Keratinocyte (primary cell): ENCODE measurements at regions not wholly inside any gene's neighbourhood (a gene's known extent, or its start where the extent isn't known, plus 50 kb on each side); places are given as distances from the start of the nearest gene placed in this dataset.

Experiments used
- DNase-seq: peaks from one replicate; pipeline ENCODE4 v3.0.0-alpha.2; 2011; ENCODE audit warnings: low read depth, missing footprints, low spot score
- FAIRE-seq: peaks from 2 replicates; lab custom pipeline; 2011; peaks lifted over from hg19 to GRCh38; lab: Jason Lieb, UNC
- H2AFZ ChIP-seq: 2 replicates; pipeline ENCODE4 v1.6.0; 2012; ENCODE audit warnings: low read length, control low read depth, inconsistent platforms; ENCODE audit not compliant: control insufficient read depth
- H3K27ac ChIP-seq: 2 replicates; pipeline ENCODE4 v1.5.1; 2011; ENCODE audit warnings: low read length; ENCODE audit not compliant: control insufficient read depth, insufficient read depth
- H3K27me3 ChIP-seq: 3 replicates; pipeline ENCODE4 v1.6.0; 2011; ENCODE audit warnings: low read length; ENCODE audit not compliant: control insufficient read depth, insufficient read depth; ENCODE audit errors: extremely low read depth
- H3K36me3 ChIP-seq, 2 experiments: 2 replicates in 1 of 2; 3 replicates in 1 of 2; pipeline ENCODE4 v1.5.1; 2011; ENCODE audit warnings: low read length in 2 of 2, mild to moderate bottlenecking in 1 of 2; ENCODE audit not compliant: control insufficient read depth in 2 of 2, insufficient read depth in 2 of 2; ENCODE audit errors: extremely low read depth in 1 of 2
- H3K4me1 ChIP-seq: 3 replicates; pipeline ENCODE4 v1.5.1; 2011; ENCODE audit warnings: low read length; ENCODE audit not compliant: control insufficient read depth, insufficient read depth; ENCODE audit errors: extremely low read depth
- H3K4me2 ChIP-seq: 3 replicates; pipeline ENCODE4 v1.6.0; 2011; ENCODE audit warnings: low read depth, low read length; ENCODE audit not compliant: control insufficient read depth, insufficient read depth; ENCODE audit errors: extremely low read depth
- H3K4me3 ChIP-seq, 3 experiments: fragments of 200-600 bp in 1 of 3; sonication (generic) in 1 of 3; 2 replicates in 2 of 3; 3 replicates in 1 of 3; pipeline ENCODE4 v1.5.1; 2011 to 2016; ENCODE audit warnings: low read length in 3 of 3, mild to moderate bottlenecking in 3 of 3, control low read depth in 2 of 3, inconsistent platforms in 1 of 3, low read depth in 1 of 3, mixed read lengths in 1 of 3, mixed run types in 1 of 3, moderate library complexity in 1 of 3; ENCODE audit not compliant: control insufficient read depth in 2 of 3, insufficient read depth in 2 of 3; ENCODE audit errors: extremely low read depth in 1 of 3
- H3K79me2 ChIP-seq: 2 replicates; pipeline ENCODE4 v1.6.0; 2012; ENCODE audit warnings: low read length; ENCODE audit not compliant: control insufficient read depth, insufficient read depth
- H3K9ac ChIP-seq: 3 replicates; pipeline ENCODE4 v1.6.0; 2011; ENCODE audit warnings: low read length; ENCODE audit not compliant: control insufficient read depth, insufficient read depth; ENCODE audit errors: extremely low read depth
- H3K9me1 ChIP-seq: 3 replicates; pipeline ENCODE4 v1.6.0; 2011; ENCODE audit warnings: low read length; ENCODE audit not compliant: control insufficient read depth, insufficient read depth; ENCODE audit errors: extremely low read depth
- H3K9me3 ChIP-seq: 2 replicates; pipeline ENCODE4 v1.5.1; 2012; ENCODE audit warnings: low read depth, low read length; ENCODE audit not compliant: control insufficient read depth
- H4K20me1 ChIP-seq: 3 replicates; pipeline ENCODE4 v1.6.0; 2011; ENCODE audit warnings: low read length; ENCODE audit not compliant: control insufficient read depth, insufficient read depth; ENCODE audit errors: extremely low read depth
- CTCF ChIP-seq, 3 experiments: IDR thresholded peaks in 1 of 3; conservative IDR thresholded peaks in 1 of 3; optimal IDR thresholded peaks in 1 of 3; 2 replicates in 2 of 3; 3 replicates in 1 of 3; pipeline versions ENCODE3 to v1.5.1; 2011; ENCODE audit warnings: low read length in 3 of 3, mild to moderate bottlenecking in 3 of 3, moderate library complexity in 2 of 3, control low read depth in 1 of 3, inconsistent platforms in 1 of 3; ENCODE audit not compliant: insufficient read depth in 2 of 3; ENCODE audit errors: extremely low read depth in 1 of 3
- EZH2 ChIP-seq: IDR thresholded peaks from one replicate; pipeline ENCODE4 v1.6.1; 2012; ENCODE audit warnings: inconsistent platforms, mild to moderate bottlenecking, low read length, moderate library complexity
- dilution Hi-C: fragments of 300-500 bp; cut with MboI; formaldehyde crosslinking; loops from one replicate; pipeline ENCODE4 v1.7.0; 2020; ENCODE audit warnings: low sequenced_read_pairs; ENCODE audit not compliant: extremely low pct_ligation_motif_present

- no peak overlapping the region for H3K9ac ChIP-seq
- H3K4me1 ChIP-seq, result no peaks in the 10 kb centered on the region
- no peaks in the 10 kb centered on the region for H3K36me3 ChIP-seq
- DNase-seq, result no peak
- no peak overlapping the region for H2AFZ ChIP-seq
- no peaks in the 10 kb centered on the region for H3K27me3 ChIP-seq
- no peak overlapping the region for H3K27ac ChIP-seq
- no peak overlapping the region for H3K4me2 ChIP-seq
- no peaks in the 10 kb centered on the region for H4K20me1 ChIP-seq
- H3K4me3 ChIP-seq, result no peak overlapping the region
- H3K9me3 ChIP-seq, result no peaks in the 10 kb centered on the region
- no peak for FAIRE-seq
- dilution Hi-C loops, result no loop called here
- no peaks in the 10 kb centered on the region for H3K79me2 ChIP-seq
- TF ChIP-seq CTCF (optimal IDR thresholded peaks at IDR 0.05 in 1 of 3, IDR thresholded peaks at IDR 0.05 in 1 of 3, conservative IDR thresholded peaks at IDR 0.05 in 1 of 3; ENCODE audit: extremely low read depth in 1 of 3, insufficient read depth in 2 of 3, low read length in 3 of 3) (no peak), EZH2 (no peak)
- no peaks in the 10 kb centered on the region for H3K9me1 ChIP-seq
Observed at GRCh38 chr1:106676021-106676420, 380.5 kb upstream of the PRMT6 start.

- H2AFZ ChIP-seq, result no peak overlapping the region
- TF ChIP-seq CTCF (optimal IDR thresholded peaks at IDR 0.05 in 1 of 3, IDR thresholded peaks at IDR 0.05 in 1 of 3, conservative IDR thresholded peaks at IDR 0.05 in 1 of 3; ENCODE audit: extremely low read depth in 1 of 3, insufficient read depth in 2 of 3, low read length in 3 of 3) (no peak), EZH2 (no peak)
- H3K4me3 ChIP-seq, result no peak overlapping the region
- DNase-seq (no peak), FAIRE-seq (no peak)
- no peak overlapping the region for H3K4me2 ChIP-seq
- H3K27me3 ChIP-seq, result no peaks in the 10 kb centered on the region
- no peaks in the 10 kb centered on the region for H4K20me1 ChIP-seq
- no peak overlapping the region for H3K27ac ChIP-seq
- H3K9ac ChIP-seq, result no peak overlapping the region
- no peaks in the 10 kb centered on the region for H3K79me2 ChIP-seq
- H3K9me1 ChIP-seq, result no peaks in the 10 kb centered on the region
- no peaks in the 10 kb centered on the region for H3K36me3 ChIP-seq
- no peaks in the 10 kb centered on the region for H3K4me1 ChIP-seq
- H3K9me3 ChIP-seq, result no peaks in the 10 kb centered on the region
- dilution Hi-C loops, result no loop called here
Observed at GRCh38 chr1:106677181-106677580, 379.3 kb upstream of the PRMT6 start.
